Suprapubic skin (tissue), 4 donors: ENCODE measurements at regions not wholly inside any gene's neighbourhood (a gene's known extent, or its start where the extent isn't known, plus 50 kb on each side); places are given as distances from the start of the nearest gene placed in this dataset.

Experiments used
- DNase-seq, 2 donors: peaks; one replicate each; pipeline ENCODE4 v3.0.0-alpha.2; 2019; ENCODE audit warnings: low spot score in 2 of 2
- H3K27ac ChIP-seq: fragments of 200-600 bp; sonication (generic); one replicate; pipeline ENCODE4 v1.5.1; 2019
- H3K27me3 ChIP-seq: fragments of 200-600 bp; sonication (generic); one replicate; pipeline ENCODE4 v1.5.1; 2019
- H3K36me3 ChIP-seq: fragments of 200-600 bp; sonication (generic); one replicate; pipeline ENCODE4 v1.5.1; 2019
- H3K4me1 ChIP-seq: fragments of 200-600 bp; sonication (generic); one replicate; pipeline ENCODE4 v1.5.1; 2019
- H3K4me3 ChIP-seq: fragments of 200-600 bp; sonication (generic); one replicate; pipeline ENCODE4 v1.5.1; 2019; ENCODE audit warnings: mild to moderate bottlenecking
- H3K9me3 ChIP-seq: fragments of 200-600 bp; sonication (generic); one replicate; pipeline ENCODE4 v1.5.1; 2019
- EP300 ChIP-seq: sonication (generic); formaldehyde crosslinking; IDR thresholded peaks from one replicate; pipeline ENCODE4 v1.6.1; 2017; ENCODE audit warnings: antibody characterized with exemption
- POLR2A ChIP-seq, 2 donors: fragments of 450-650 bp; IDR thresholded peaks; one replicate each; pipeline ENCODE4 v1.6.1; 2017; ENCODE audit warnings: antibody characterized with exemption in 2 of 2, mild to moderate bottlenecking in 2 of 2, moderate library complexity in 2 of 2
- POLR2AphosphoS5 ChIP-seq, 3 donors: sonication (generic); formaldehyde crosslinking; IDR thresholded peaks; one replicate each; pipeline ENCODE4 v1.6.1; 2017; ENCODE audit warnings: antibody characterized with exemption in 3 of 3
- WGBS: methylation state at CpG from one replicate; pipeline ENCODE4 v1.1.5; 2018; 5-methylcytosine and 5-hydroxymethylcytosine counted together
- TF ChIP-seq, protein P1 (sequence below), 2 donors: fragments of 200-600 bp in 1 of 2; fragments of 450-650 bp in 1 of 2; sonication (generic) in 1 of 2; IDR thresholded peaks; one replicate each; pipeline ENCODE4 v1.5.1; 2016 to 2019; ENCODE audit warnings: antibody characterized with exemption in 2 of 2, mild to moderate bottlenecking in 1 of 2, moderate library complexity in 1 of 2

DNA sequence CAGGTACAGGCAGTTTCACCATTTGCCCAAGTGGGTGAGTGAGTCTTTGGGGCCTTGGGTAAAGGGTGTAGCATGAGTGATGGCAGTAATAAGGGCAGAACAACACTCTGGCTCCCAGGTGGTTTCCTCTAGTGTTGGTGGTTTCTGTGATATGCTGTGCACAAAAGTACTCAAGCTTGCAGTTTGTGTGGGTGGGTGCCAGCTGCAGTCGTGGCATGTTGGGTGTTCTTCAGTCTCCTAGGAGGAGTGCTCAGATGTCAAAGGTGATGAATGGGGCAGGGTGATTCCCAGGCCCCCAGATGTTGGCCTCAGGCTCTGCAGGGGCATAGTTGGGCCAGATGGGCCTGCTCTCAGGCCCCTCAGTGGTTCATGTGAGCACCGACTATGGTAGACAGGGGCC lies 166.1 kb upstream of the KLF8 start:
- no peaks in the 10 kb centered on the region for H3K36me3 ChIP-seq
- TF ChIP-seq POLR2AphosphoS5 (IDR thresholded peaks at IDR 0.05) (no peak), EP300 (no peak), POLR2A (IDR thresholded peaks at IDR 0.05) (no peak)
- TF ChIP-seq, protein P1, sequence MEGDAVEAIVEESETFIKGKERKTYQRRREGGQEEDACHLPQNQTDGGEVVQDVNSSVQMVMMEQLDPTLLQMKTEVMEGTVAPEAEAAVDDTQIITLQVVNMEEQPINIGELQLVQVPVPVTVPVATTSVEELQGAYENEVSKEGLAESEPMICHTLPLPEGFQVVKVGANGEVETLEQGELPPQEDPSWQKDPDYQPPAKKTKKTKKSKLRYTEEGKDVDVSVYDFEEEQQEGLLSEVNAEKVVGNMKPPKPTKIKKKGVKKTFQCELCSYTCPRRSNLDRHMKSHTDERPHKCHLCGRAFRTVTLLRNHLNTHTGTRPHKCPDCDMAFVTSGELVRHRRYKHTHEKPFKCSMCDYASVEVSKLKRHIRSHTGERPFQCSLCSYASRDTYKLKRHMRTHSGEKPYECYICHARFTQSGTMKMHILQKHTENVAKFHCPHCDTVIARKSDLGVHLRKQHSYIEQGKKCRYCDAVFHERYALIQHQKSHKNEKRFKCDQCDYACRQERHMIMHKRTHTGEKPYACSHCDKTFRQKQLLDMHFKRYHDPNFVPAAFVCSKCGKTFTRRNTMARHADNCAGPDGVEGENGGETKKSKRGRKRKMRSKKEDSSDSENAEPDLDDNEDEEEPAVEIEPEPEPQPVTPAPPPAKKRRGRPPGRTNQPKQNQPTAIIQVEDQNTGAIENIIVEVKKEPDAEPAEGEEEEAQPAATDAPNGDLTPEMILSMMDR (IDR thresholded peaks at IDR 0.05) = no peak
- no peak for DNase-seq
- H3K27me3 ChIP-seq = no peaks in the 10 kb centered on the region
- no peaks in the 10 kb centered on the region for H3K9me3 ChIP-seq
- no peak overlapping the region for H3K27ac ChIP-seq
- no peaks in the 10 kb centered on the region for H3K4me1 ChIP-seq
- no peak overlapping the region for H3K4me3 ChIP-seq
- WGBS = 56% methylated on average over 1 of the region's 2 CpGs

DNA sequence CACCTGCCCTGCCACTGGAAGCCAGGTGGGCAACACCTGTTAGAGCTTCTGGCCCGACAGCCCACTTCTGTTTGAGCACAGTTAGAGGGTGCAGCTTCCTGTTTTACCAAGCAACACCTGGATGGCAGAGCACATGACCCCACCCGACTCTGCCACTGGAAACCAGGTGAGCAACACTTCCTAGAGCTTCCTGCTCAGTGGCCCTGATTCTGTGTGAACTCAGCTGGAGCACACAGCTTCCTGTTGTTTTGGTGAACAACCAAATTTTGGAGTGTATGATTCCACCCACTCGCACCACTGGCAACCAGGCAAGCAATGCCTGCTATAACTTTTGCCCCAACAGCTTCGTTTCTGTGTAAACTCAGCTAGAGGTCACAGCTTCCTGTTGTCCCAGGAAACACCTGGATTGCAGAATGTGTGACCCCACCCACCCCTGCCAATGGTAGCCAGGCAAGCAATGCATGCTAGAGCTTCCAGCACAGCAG lies 163.8 kb upstream of the KLF8 start:
- H3K27me3 ChIP-seq = no peaks in the 10 kb centered on the region
- 50% methylated on average over 2 of the region's 4 CpGs for WGBS
- H3K27ac ChIP-seq = no peak overlapping the region
- TF ChIP-seq EP300 = no peak
- no peak for TF ChIP-seq POLR2AphosphoS5 (IDR thresholded peaks at IDR 0.05)
- no peaks in the 10 kb centered on the region for H3K36me3 ChIP-seq
- no peaks in the 10 kb centered on the region for H3K4me1 ChIP-seq
- H3K9me3 ChIP-seq = no peaks in the 10 kb centered on the region
- H3K4me3 ChIP-seq = no peak overlapping the region
- no peak for DNase-seq

DNA sequence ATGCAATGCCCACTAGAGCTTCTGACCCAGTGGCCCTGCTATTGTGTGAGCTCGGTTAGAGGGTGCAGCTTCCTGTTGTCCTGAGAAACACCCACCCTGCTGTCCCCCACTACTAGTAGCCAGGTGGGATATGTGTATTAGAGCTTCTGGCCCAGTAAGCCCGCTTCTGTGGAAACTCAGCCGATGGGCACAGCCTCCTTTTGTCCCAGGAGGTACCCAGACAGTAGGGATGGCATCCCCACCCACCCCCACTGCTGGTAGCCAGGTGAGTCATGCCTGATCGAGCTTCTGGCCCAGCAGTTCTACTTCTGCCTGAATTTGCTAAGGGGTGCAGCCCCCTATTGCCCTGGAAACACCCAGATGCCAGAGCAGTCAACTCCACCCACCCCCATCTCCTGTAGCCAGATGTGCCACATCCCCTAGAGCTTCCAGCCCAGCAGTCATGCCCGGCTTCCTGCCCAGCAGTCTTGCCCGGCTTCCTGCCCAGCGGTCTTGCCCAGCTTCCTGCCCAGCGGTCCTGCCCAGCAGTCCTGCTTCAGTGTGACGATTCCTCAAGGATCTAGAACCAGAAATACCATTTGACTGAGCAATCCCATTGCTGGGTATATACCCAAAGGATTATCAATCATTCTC lies 162.7 kb upstream of the KLF8 start:
- DNase-seq = no peak
- Histone ChIP-seq H3K27ac (no peak overlapping the region), H3K27me3 (no peaks in the 10 kb centered on the region), H3K36me3 (no peaks in the 10 kb centered on the region), H3K9me3 (no peaks in the 10 kb centered on the region), H3K4me3 (no peak overlapping the region), H3K4me1 (no peaks in the 10 kb centered on the region)
- WGBS = 82% methylated on average over 8 of the region's 9 CpGs
- TF ChIP-seq EP300 = no peak
- TF ChIP-seq POLR2AphosphoS5 (IDR thresholded peaks at IDR 0.05) = no peak
- TF ChIP-seq, protein P1 (IDR thresholded peaks at IDR 0.05) = no peak
- no peak for TF ChIP-seq POLR2A (IDR thresholded peaks at IDR 0.05)

DNA sequence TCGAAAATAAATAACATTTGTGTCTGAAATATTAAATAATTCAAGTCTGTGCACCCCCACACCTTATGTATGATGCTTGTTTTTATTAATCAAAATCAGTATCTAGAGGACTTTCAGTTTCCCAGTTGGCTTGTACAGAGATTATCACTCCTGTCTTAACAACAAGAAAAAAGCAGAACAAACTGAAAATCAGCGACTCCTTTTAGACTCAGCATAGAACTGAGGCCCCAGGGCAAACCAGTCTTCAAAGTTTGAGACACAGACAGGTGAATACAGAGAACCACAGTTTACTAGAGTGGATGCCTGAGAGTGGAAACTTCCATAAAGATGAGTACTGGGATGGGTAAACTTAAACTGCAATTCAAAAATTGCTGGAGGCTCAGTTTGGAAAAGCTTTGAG lies 142.8 kb upstream of the KLF8 start:
- Histone ChIP-seq H3K4me1 (no peaks in the 10 kb centered on the region), H3K27ac (no peak overlapping the region), H3K4me3 (no peak overlapping the region), H3K36me3 (no peaks in the 10 kb centered on the region), H3K27me3 (no peaks in the 10 kb centered on the region), H3K9me3 (no peaks in the 10 kb centered on the region)
- WGBS = 54% methylated on average over 2 of the region's 2 CpGs
- TF ChIP-seq POLR2A (IDR thresholded peaks at IDR 0.05) = no peak
- DNase-seq = no peak

DNA sequence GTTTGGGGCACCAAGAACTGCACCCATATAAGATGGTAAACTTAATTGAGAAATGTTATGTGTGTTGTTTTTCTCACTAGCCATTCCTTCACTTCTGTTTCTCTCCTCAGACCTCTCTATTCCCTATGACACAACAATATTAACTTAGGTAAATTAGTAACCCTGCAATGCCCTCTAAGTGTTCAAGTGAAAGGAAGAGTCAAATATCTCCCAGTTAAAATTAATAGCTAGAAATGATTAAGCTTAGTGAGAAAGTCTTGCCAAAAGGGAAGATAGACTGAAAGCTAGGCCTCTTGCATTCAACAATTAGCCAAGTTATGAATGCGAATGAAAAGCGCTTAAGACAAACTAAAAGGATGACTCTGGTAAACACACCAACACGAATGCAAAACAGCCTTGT lies 132.9 kb upstream of the KLF8 start:
- WGBS = 60% methylated on average over 3 of the region's 3 CpGs
- Histone ChIP-seq H3K9me3 (no peaks in the 10 kb centered on the region), H3K36me3 (no peaks in the 10 kb centered on the region), H3K4me1 (no peaks in the 10 kb centered on the region), H3K27me3 (no peaks in the 10 kb centered on the region), H3K4me3 (no peak overlapping the region), H3K27ac (no peak overlapping the region)
- DNase-seq = no peak
- TF ChIP-seq POLR2A (IDR thresholded peaks at IDR 0.05) (no peak), EP300 (no peak), POLR2AphosphoS5 (IDR thresholded peaks at IDR 0.05) (no peak)
- TF ChIP-seq, protein P1 (IDR thresholded peaks at IDR 0.05) = no peak

DNA sequence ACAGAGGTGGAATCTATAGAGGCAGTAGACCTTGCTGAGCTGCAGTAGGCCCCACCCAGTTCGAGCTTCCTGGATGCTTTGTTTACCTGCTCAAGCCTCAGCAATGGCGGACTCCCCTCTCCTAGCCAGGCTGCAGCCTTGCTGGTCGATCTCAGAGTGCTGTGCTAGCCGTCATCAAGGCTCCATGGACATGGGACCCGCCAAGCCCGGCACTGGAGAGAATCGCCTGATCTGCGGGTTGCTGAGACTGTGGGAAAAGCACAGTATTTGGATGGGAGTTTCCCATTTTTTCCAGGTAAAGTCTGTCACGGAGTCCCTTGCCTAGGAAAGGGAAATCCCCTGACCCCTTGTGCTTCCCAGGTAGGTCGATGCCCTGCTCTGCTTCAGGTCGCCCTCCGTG lies 124.8 kb upstream of the KLF8 start:
- no peak overlapping the region for H3K27ac ChIP-seq
- H3K9me3 ChIP-seq = no peaks in the 10 kb centered on the region
- H3K4me1 ChIP-seq = no peaks in the 10 kb centered on the region
- no peaks in the 10 kb centered on the region for H3K27me3 ChIP-seq
- H3K4me3 ChIP-seq = no peak overlapping the region
- 84% methylated on average over 9 of the region's 12 CpGs for WGBS
- H3K36me3 ChIP-seq = no peaks in the 10 kb centered on the region
- TF ChIP-seq POLR2A (IDR thresholded peaks at IDR 0.05) (no peak), EP300 (no peak), POLR2AphosphoS5 (IDR thresholded peaks at IDR 0.05) (no peak)
- TF ChIP-seq, protein P1 (IDR thresholded peaks at IDR 0.05) = no peak
- no peak for DNase-seq
